ENCODE measurements at regions not wholly inside any gene's neighbourhood (a gene's known extent, or its start where the extent isn't known, plus 50 kb on each side); places are given as distances from the start of the nearest gene placed in this dataset.

DNA sequence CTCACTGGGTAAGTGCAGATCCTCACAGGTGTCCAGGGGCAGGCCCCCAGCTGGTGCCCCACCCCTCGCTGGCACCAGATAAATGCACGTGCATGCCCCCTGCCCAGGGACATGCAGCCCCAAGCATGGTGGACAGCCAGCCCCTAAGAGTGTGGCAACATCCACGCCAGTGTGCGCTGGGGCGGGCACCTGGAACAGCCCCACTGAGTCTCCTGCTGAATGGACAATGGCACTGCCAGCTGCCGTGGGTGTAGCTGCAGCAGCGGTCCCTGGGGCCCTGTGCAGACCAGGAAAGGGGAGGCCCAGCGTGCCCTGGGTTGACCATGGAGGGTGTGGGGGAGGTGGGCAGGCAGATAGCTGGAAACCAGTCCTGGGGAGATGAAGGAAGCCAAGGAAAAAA, 538.7 kb upstream of the SGCG start:
- DNase-seq (ENCODE audit: low read depth, low spot score) = no peak

- DNase-seq (ENCODE audit: low read depth, low spot score) = no peak
Observed at GRCh38 chr13:22644941-22645340, 535.8 kb upstream of the SGCG start.

- no peak for DNase-seq (ENCODE audit: low read depth, low spot score)
Observed at GRCh38 chr13:22647156-22647850, 533.5 kb upstream of the SGCG start.

DNA sequence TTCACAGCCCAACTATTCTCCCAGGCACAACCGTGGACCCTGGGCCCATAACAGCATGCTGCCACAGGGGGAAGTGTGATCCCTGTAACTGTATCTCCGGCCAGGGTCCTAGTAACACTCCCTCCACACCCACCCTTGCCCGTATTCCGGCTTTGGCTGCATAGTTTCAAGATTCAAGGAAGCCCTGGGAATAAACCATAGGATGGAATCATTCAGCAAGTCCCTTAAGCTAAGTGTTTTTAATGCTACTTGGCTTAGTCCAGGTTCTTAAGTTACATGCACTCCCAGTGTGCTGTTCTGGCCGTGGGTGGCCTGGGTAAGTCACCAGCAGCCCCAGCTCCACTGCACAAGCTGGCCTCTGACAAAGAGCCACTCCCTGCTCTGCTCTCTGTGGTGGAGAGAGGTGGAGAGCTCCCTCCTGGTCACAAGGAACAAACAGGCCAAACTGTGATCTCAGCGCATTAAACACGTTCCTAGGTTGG, 532.4 kb upstream of the SGCG start:
- no peak for DNase-seq (ENCODE audit: low read depth, low spot score)

DNA sequence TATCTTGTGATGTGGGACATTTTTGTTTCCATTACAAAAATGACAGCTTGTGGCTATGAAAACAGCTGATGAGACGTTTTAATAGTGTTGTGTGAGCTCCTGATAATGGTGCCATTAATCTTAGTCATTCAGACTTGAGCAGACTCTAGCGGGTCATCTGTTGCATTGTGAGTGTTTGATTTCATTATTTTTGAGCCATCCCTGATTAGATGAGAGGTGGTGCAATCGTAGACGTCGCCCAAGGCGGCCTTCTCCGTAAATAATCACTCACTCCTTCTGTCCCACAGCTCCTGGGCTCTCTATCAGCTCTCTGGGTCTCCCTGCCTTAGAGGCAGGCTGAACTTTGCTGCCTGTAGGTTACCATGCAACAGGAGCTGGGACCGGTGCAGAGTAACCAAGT, 528.0 kb upstream of the SGCG start:
- no peak for DNase-seq (ENCODE audit: low read depth, low spot score)

GRCh38 chr13:22653866-22654265, 526.9 kb upstream of the SGCG start:
- DNase-seq (ENCODE audit: low read depth, low spot score) = no peak

DNA sequence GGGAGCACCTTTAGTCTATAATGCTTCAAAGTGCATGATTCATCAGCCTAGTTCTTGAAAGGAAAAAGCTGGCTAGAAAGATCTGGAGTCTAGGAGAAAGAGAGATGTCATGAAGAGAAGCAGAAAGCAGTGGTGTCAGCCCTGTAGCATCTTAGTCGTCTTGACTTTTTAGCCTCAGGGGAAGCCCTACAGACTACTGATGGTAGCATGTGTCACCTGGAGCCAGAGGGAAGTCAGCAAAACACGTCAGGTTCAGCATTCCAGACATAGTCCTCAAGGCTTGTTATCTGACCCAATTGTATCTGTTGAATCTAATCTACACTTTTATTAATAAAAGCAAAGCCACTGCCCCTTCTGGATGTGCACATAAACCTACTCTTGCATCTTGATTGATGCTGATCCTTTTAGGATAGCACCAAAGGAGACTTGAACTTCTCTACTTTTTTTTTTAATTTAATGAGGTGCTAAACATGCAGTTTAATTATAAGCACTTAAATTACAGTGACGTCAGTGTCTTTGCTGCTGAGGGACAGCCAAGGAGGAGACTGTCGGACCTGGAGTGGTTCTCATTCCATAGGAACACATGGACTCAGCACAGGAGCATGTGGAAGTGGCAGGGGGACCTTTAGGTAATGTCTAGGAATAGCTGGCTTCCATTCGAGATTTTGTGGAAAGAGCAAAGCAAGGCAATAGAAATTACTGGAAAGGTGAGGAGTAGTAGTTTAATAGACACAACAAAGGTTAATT, 525.5 kb upstream of the SGCG start:
- DNase-seq (ENCODE audit: low read depth, low spot score) = no peak

GRCh38 chr13:22662771-22663170, 518.0 kb upstream of the SGCG start:
- no peak for DNase-seq (ENCODE audit: low read depth, low spot score)

DNA sequence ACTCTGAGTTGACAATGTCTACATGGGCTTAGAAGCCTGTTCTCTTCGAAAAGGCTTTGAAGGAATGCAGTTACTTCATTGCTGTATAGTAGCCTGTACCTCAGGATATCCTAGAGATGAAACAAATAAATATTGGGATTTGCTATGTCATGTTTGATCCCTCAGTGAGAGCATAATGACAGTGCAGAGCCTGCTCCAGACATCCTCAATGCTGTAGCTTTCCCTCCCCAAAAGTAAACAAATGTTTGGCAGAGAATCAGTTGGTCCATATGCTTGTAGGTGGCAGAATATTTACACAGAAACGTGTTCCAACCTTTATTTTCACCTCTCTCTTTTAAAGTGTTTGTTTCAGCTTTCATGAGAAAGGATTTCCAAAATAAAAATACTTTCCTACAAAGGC, 515.3 kb upstream of the SGCG start:
- DNase-seq (ENCODE audit: low read depth, low spot score) = no peak

DNA sequence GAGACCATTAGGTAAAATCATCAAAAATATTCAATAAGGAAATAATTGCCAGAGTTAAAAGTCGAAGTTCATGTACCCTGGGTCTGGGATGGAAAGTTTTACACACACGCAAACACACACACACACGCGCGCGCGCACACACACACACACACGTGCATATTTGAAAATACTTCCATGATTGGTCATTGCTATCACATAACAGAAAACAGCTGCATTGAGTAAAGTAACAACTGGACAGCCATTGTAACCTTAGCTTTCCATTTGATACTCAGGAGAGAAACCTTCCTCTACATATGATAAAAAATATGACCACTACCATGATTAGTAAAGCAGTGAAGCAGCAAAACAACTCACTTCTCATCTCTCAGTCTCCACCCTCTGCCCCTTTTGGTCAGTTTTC, 490.0 kb upstream of the SGCG start:
- DNase-seq (ENCODE audit: low read depth, low spot score) = no peak

DNA sequence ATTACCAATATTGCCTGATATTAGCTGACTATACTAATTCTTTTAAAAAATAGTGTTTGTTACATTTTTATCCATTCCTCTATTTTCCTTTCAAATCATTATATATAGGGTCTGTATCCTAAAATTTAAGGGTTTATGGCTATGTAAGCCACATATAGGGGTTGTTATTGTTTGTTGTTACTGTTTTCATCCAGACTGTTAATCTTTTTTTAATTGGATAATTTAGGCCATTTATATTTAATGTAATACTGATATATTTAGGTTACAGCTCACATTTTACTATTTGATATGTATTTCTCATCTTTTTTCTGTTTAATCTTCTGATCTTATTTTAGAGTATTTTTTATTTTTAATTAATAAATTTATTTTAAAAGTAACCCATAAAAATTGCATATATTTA, 487.1 kb upstream of the SGCG start:
- no peak for DNase-seq (ENCODE audit: low read depth, low spot score)

DNA sequence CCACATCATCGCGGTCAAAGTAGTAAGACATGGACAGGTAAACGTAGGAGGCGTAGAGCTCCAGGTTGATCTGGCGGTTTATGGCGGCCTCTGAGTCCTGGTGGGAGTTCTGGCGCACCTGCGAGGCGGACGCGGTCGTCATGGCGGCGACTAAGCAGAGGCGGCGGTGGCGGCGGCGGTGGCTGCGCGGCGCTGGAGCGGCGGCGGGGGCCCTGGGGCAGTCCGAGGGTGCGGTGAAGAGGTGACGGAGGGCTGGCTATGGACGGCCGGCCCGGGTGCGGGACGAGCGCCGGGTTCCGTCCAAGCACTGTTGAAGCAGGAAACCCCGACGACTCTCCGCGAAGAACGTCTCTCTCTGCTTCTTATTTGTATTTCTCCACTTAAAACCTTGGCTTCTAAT, 484.3 kb upstream of the SGCG start:
- no peak for DNase-seq (ENCODE audit: low read depth, low spot score)

DNA sequence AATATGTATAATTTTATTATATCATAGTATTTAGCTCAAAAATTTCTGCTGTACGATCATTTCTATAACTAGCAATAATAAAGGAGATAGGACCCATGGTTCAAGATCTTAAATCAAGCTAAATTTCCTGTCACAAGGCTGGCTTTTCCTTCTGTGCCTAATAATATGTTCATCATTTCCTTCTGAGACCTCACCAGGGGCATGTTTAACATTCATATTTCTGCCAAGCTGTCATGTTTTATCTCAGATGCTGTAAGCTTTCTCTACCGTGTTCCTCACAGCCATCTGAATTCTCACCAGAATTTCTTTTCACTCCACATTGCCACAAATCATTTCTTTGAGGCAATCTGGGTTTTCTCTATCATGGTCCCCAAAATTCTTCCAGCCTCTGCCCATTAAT, 482.3 kb upstream of the SGCG start:
- DNase-seq (ENCODE audit: low read depth, low spot score) = no peak

DNA sequence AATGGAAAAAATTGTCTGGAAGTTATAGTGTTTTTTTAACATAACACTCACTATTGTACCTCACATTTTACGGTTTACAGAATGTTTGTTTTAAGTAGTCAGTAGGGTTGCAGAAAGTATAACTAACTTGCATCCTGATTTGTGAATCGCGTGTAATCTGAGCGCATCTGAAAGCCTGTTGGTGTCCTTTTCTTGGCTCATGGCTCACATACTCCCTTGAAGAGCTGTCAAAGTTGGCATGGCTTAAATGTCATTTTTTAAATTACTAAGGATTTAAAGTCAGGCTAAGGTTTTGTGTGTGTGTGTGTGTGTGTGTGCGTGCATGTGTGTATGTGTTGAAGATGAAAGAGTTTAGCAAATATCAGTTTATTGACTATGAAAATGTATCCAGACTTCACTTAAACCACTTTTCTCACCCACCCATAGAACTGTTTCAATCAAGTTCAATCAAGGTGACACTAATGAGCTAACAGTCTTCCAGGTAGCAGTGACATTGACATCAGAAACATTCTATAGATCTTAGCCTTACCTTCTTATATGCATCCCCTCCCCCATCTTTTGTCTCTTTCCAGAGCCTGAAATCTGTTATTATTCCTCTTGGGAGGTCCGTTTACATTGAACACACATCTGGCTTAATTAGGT, 480.4 kb upstream of the SGCG start:
- no peak for DNase-seq (ENCODE audit: low read depth, low spot score)

DNA sequence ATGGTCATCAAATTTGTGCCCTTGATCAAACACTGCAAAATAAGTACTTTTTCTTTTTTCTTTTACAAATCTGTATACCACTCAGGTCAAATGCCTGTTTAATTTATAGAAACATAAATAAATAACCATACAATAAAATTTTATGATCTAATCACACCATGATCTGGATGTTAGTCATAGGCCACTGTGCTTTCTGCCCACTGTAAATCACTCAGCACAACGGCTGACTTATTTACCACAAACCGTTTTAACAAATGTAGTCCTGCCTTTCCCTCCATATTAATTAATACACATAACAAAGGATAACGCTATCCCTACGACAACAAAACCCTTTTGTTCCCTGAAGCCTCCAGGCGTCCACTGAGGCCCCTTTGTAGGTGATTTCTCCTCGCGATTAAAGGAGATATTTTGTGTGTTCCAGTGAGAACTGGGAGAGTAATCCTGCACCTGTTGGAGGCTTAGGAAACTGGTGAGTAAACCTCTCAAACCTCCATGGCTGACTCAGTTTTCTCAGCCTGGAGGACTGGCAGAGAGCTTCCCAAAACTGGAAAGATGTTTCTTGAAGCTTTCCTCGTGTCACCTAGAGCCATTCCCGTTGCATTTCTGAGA, 477.1 kb upstream of the SGCG start:
- peak; percentile 5 for DNase-seq (ENCODE audit: low read depth, low spot score)

- no peak for DNase-seq (ENCODE audit: low read depth, low spot score)
Observed at GRCh38 chr13:22707946-22708345, 472.8 kb upstream of the SGCG start.

DNA sequence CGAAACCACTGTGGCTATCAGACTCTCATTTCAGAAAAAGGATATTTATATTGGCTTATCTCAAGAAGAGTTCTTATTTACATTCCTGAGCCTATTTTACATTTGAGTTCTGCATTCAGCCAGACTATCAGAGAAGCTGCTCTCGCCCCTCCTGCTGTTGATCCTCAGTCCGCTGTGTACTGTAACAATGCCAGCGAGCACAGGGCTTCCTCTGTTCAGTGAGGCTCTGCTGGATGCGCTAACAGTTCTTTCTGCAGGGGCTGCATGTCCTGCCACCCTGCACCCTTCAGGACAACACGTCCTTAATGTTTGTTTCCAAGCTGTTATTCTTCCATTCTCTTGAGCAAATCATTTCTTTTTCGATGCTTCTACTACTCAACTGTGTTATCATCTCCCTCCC, 463.7 kb upstream of the SGCG start:
- no peak for DNase-seq (ENCODE audit: low read depth, low spot score)

GRCh38 chr13:22726726-22727125, 454.1 kb upstream of the SGCG start:
- no peak for DNase-seq (ENCODE audit: low read depth, low spot score)

- no peak for DNase-seq (ENCODE audit: low read depth, low spot score)
Observed at GRCh38 chr13:22735011-22735995, 445.5 kb upstream of the SGCG start.

DNA sequence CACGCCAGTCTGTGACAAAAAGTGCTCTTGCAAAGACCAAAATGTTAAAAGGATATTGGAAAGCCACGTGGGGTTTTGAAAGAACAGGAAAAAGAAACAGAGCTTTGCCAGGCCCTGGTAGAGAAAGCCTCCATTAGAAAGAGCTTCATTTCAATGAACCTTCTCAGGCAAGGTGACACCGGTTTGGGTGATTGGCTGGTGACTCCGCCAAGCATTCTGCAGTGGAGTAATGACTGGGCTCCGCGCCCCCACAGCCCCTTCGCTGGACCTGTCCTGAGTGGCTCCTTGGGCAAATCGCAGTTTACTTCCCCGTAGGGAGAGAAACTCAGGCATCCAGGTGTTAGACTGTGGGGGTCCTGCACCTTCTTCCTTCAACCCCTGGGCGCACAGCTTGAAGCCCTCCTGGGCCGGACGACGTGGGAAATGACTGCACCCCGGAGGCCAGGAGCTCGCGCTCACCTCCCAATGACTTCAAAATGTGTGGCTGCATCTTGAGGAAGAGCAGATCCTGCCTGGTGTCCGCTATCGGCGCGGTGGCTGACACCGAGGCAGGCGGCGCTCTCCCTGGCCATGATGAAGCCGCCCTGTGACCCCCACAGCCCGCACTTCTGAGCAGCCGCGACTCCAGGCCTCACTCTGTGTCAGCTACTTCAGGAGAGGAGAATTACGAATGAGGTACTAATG, 444.6 kb upstream of the SGCG start:
- no peak for DNase-seq (ENCODE audit: low read depth, low spot score)

GRCh38 chr13:22736768-22737092, 444.0 kb upstream of the SGCG start:
- no peak for DNase-seq (ENCODE audit: low read depth, low spot score)
